ENCODE measurements at regions not wholly inside any gene's neighbourhood (a gene's known extent, or its start where the extent isn't known, plus 50 kb on each side); places are given as distances from the start of the nearest gene placed in this dataset.
"Not testable (repeated sequence)": the region's sequence is repeated elsewhere in the genome, so short reads cannot be mapped to it uniquely, and the experiment has no call there.

DNA sequence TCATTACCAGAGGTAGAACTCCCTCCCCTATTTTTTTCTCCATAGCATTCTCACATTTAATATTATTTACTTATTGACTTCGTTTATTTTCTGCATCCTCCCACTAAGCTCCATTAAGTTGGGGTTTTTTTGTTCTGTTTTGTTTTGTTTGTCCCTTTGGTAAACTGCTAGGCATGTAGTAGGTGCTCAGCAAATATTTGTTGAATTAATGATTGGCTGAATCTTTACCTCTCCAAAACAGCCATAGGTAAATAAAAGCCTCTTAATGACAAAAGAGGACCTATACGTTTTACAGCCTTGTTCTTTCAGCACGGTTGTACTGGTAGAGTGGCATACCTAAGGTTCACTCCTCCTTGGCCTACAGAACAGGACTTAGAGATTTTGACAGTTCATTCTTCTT is 52.0 kb downstream of the PRORP start:
- DNase-seq (ENCODE audit: low read depth in 4 of 4, low spot score in 2 of 4), result no peak

DNA sequence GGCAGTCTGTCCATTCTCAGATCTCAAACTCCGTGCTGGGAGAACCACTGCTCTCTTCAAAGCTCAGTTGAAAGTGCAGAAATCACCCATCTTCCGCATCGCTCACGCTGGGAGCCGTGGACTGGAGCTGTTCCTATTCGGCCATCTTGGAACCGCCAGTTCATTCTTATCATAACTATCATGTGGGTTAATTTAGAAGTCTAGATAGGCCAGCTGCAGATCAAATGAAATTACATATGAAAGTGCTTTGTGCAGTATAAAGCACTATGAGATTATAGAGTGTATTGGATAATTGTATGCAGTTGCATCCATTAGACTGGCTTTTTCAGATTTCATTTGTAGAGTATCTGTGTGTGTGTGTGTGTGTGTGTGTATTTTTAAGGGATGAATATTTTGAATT is 57.8 kb downstream of the PRORP start:
- DNase-seq (ENCODE audit: low read depth in 4 of 4, low spot score in 2 of 4), result no peak

DNA sequence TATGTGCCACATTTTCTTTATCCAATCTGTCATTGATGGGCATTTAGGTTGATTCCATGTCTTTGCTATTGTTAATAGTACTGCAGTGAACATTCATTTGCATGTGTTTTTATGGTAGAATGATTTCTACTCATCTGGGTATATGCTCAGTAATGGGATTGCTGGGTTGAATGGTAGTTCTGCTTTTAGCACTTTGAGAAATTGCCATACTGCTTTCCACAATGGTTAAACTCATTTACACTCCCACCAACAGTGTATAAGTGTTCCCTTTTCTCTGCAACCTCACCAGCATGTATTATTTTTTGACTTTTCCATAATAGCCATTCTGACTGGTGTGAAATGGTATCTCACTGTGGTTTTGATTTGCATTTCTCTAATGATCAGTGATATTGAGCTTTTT is 62.5 kb downstream of the PRORP start:
- not testable (repeated sequence) for DNase-seq (ENCODE audit: low read depth in 4 of 4, low spot score in 2 of 4)

DNA sequence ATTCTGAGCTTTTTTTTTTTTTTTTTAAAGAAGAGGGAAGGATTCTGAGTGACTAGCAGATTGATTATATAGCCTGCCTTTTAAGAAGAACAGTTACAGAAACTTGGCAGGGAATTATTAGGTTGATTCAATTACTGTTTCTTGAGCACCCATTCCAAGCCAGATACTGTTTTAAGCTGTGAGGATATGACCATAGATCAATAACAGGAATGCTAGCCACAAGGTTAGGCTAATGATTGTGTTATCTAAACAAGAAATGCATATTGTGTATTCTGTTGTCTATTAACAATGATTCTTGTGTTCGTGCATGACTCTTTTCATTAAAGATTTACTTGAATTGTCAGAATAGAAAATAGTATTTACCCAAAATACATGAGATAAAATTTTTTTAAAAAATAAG is 67.1 kb downstream of the PRORP start:
- DNase-seq (ENCODE audit: low read depth in 4 of 4, low spot score in 2 of 4), result no peak

DNA sequence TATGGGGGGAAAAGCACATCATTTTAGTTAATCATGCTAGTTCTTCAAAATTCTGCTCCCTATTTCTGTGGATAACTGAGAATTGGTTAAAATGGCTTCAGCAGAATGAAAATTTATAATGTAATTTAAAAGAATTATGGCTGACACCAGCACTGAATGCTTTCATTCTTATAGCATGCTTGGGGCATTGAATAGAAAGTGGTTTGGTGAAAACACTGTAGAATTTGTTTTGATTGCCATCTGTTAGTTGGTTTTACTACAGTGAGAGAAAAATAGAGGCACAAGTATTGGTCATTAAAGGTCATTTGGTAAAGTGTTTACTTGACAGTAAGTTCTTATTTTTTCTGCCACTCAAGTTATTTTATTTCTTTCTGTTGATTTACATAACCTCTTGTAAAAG is 70.8 kb downstream of the PRORP start:
- no peak for DNase-seq (ENCODE audit: low read depth in 4 of 4, low spot score in 2 of 4)

DNA sequence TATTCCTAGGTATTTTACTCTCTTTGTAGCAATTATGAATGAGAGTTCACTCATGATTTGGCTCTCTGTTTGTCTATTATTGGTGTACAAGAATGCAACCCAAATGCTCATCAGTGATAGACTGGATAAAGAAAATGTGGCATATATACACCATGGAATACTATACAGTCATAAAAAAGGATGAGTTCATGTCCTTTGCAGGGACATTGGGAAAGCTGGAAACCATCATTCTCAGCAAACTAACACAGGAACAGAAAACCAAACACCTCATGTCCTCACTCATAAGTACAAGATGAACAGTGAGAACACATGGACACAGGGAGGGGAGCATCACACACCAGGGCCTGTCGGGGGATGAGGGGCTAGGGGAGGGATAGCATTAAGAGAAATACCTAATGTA is 71.8 kb downstream of the PRORP start:
- DNase-seq (ENCODE audit: low read depth in 4 of 4, low spot score in 2 of 4), result not testable (repeated sequence)

DNA sequence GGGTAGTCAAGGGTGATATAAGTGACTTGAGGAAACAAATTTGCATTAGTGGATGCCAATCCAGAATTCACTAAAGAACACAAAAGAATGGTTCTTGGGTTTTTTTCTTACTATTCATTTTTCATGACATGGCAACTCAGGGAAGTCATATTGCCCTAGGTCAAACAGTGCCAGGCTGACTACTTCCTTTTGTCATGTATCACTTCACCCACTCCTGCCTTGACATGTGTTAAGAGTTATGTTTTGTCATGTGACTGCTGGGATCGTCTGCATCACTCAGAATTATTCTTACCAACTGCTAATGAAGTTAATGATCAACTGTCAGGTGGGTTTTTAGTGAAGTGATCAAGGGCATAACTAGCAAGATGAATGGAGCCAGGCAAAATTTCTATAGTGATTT is 74.2 kb downstream of the PRORP start:
- no peak for DNase-seq (ENCODE audit: low read depth in 4 of 4, low spot score in 2 of 4)

DNA sequence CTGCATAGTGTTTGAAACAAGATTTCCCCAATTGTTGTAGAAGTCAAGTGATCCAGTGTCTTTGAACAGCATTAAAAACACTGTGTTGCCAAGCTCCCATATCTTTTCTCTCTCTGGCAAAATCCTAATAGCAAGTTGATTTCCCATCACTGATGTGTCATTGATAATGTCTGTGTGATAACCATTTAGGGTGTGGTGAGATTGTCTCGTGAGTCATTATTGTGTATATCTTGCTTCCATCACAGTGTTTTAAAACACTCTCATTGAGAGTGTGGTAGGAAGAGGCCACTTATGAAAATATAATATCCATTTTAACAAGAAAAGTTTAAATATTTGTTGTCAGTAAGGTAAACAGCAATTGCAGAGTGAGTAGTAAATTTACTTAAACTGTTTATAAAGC is 74.7 kb downstream of the PRORP start:
- no peak for DNase-seq (ENCODE audit: low read depth in 4 of 4, low spot score in 2 of 4)

DNA sequence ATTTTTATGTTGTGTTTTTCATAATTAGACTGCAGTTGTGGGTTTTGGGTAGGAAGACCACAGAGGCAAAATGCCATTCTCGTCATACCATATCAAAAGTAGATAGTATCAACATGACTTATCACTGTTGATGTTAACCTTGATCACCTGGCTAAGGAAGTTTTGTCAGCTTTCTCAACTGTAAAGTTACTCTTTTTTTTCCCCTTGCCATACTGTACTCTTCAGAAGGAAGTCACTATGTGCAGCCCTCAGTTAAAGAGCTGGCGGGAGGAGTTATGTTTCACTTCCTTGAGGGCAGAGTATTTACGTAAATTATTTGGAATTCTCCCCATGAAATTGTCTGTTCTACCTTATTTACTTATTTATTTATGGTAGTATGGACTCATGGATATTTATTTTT is 78.7 kb downstream of the PRORP start:
- DNase-seq (ENCODE audit: low read depth in 4 of 4, low spot score in 2 of 4), result no peak

DNA sequence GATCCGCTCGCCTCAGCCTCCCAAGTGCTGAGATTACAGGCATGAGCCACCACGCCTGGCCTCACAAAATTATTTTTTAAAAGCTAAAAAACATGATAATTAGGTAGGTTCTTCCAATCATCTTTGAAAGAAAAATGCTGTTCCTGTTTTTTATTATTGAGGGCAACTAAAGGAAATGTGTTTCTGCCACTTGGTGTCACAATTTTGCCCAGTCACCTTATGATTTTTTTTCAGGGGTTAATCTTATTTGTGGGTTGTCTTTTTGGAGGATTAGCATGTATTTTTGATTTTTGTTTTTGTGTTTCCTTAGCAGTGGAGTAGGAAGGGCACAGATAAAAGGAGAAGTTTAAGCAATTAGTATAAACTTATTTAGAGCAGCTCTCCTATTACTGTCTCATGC is 79.8 kb downstream of the PRORP start:
- no peak for DNase-seq (ENCODE audit: low read depth in 4 of 4, low spot score in 2 of 4)

DNA sequence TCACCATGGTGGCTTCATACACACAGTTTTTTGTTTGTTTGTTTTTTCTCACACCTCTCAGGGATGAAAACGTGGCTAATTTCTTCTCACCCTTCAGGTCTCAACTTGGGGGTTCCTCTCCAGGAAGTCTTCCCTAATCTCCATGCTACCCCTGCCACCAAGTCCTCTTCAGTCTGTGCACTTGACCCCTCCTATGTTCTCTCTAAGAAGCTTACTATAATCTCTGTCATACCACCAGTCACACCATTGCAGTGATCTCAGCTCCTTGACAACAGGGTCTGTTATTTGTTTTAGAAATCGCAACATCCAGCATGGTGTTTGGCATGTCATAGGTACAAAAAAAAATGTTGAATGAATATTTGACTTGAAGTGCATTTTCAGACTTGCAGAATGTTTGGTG is 83.4 kb downstream of the PRORP start:
- no peak for DNase-seq (ENCODE audit: low read depth in 4 of 4, low spot score in 2 of 4)

DNA sequence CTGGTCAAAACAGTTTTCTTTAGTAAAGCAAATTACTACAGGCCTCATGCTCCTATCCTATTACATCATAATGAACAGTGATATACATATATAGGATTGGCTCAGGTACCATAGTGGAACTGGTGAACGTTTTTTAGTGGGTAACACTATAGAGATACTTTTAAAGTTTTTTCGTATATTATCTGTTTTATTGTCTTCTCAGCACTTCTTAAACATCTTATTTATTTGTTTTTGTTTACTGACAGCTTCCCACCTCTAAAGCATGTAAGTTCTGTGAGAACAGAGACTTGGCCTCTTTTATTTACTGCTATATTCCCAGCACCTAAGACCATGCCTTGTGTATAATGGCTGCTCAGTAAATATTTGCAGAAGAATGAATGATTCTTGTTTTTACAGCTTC is 81.1 kb upstream of the PSMA6 start:
- DNase-seq (ENCODE audit: low read depth in 4 of 4, low spot score in 2 of 4), result no peak

DNA sequence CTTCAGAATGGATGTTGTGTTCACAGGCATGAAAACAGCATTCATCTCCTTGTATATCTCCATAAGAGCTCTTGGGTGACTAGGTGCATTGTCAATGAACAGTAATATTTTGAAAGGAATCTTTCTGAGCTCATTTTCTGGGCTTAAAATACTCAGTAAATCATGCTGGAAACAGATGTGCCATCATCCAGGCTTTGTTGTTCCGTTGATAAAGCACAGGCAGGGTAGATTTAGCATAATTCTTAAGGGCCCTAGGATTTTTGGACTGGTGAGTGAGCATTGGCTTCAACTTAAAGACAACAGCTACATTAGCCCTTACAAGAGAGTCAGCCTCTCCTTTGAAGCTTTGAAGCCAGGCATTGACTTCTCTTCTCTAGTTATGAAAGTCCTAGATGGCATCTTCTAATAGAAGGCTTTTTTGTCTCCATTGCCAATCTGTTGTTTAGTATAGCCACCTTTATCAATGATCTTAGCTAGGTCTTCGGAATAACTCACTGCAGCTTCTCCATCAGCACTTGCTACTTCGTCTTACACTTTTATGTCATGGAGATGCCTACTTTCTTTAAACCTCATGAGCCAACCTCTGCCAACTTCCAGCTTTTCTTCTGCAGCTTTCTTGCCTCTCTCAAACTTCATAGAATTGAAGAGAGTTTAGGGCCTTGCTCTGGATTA is 79.6 kb upstream of the PSMA6 start:
- DNase-seq (ENCODE audit: low read depth in 4 of 4, low spot score in 2 of 4), result no peak

DNA sequence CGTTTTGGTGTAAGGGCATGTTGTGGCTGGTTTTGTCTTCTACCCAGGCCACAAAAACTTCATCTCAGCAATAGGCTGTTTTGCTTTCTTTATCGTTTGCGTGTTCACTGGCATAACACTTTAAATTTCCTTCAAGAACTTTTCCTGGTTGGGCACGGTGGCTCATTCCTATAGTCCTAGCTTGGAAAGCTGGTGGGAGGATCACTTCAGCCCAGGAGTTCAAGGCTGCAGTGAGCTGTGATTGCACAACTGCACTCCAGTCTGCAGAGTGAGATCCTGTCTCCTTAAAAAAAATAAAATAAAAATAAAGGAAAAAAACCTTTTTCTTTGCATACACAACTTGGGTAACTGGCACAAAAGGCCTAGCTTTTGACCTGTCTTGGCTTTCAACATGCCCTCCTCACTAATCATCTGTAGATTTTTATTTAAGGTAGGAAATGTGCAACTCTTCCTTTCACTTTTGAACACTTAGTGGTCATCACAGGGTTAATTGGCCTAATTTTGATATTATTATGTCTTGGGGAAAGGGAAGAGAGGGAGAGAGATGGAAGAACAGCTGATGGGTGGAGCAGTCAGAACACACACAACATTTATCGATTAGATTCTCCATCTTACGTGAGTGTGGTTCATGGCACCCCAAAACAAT is 78.9 kb upstream of the PSMA6 start:
- DNase-seq (ENCODE audit: low read depth in 4 of 4, low spot score in 2 of 4), result no peak

DNA sequence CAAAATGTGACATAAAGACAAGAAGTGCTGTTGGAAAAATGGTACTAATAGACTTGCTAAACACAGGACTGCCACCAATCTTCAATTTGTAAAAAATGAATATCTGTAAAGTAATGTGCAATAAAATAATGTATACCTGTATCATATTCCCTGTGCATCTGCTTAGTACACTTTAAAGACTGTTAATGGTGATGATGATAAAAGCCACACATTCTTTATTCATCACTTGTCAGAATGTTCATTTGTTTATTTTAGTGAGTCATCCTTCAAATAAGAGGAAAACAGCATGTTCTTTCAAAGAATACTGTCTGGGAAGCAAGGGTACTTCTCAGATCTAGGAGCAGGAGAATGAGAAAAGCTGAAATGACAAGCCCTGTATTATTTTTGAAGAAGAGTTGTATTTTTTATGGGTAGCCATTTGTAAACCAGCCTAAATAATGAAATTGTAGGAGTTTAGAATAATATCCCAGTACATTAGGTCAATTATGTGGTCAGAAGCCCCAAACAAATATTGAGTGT is 78.3 kb upstream of the PSMA6 start:
- DNase-seq (ENCODE audit: low read depth in 4 of 4, low spot score in 2 of 4), result no peak

DNA sequence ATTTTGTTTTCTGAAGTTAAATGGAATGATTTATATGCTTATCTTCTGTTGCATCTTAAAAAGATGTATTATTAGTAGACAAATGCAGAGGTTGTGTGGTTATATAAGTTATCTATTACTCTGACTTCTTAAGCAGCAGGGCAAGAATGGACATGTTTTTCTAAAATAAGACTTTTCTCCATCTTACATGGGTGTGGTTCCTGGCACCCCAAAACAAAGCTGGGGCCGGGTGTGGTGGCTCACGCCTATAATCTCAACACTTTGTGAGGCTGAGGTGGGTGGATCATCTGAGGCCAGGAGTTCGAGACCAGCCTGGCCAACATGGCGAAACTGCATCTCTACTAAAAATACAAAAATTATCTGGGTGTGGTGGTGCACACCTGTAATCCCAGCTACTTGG is 77.8 kb upstream of the PSMA6 start:
- not testable (repeated sequence) for DNase-seq (ENCODE audit: low read depth in 4 of 4, low spot score in 2 of 4)

DNA sequence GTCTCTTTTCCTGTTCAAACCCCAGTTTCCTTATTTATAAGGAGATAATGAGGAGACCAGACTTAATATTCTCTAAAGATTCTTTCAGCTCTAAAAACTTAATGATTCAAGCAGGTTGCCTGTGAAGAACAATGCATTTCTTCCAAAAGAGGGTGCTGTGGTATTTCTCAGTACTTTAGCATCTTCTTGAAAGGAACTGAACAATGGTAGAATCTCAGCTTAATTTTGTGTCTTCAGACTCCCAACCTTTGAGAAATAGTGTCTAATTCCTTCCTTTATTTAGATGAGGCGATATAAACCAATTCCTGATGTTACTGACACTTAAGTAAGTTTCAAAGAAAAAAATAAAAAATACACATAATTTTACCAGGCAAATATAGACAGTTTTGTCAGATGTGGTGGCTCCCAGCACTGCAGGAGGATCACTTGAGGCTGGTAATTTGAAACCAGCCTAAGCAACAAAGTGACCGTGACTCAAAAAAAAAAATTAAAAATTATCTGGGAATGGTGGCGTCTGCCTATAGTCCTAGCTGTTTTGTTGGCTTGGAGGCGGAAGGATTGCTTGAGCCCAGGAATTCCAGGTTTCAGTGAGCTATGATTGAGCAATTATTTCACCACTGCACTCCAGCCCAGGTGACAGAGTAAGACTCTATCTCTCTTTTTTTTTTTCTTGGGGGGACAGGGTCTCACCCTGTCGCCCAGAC is 76.9 kb upstream of the PSMA6 start:
- DNase-seq (ENCODE audit: low read depth in 4 of 4, low spot score in 2 of 4), result peak in 3 of 4 donors; percentile 19 to 51 (median 24)

DNA sequence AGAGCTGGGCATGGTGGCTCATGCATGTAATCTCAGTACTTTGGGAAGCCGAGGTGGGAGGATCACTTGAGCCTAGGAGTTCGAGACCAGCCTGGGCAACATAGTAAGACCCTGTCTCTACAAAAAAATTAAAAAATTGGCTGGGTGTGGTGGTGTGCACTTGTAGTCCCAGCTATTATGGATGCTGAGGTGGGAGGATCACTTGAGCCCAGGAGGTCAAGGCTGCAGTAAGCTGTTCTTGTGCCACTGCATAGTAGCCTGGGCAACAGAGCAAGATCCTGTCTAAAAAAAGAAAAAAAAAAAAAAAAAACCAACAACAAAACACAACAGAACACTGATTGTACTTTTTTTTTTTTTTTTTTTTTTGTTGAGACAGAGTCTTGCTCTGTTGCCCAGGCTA is 74.0 kb upstream of the PSMA6 start:
- DNase-seq (ENCODE audit: low read depth in 4 of 4, low spot score in 2 of 4), result not testable (repeated sequence)

DNA sequence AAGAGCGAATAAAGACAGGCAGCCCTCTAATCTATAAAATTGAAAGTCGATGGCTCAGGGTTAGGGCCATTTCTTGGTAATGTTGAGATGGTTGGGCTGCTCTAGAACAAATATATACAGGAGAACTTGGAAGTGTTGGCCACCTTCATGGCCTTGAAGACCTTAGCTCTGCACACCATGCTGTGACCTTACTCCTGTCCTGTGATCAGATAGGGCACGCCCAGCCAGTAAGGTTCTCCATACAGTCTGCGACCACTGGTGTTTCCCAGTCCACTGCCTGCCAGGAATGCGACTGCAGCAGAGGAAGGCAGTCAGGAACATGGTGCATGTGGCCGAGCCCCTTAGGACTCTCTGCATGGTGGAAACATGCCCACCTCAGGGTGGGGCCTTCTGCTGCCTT is 73.2 kb upstream of the PSMA6 start:
- no peak for DNase-seq (ENCODE audit: low read depth in 4 of 4, low spot score in 2 of 4)

DNA sequence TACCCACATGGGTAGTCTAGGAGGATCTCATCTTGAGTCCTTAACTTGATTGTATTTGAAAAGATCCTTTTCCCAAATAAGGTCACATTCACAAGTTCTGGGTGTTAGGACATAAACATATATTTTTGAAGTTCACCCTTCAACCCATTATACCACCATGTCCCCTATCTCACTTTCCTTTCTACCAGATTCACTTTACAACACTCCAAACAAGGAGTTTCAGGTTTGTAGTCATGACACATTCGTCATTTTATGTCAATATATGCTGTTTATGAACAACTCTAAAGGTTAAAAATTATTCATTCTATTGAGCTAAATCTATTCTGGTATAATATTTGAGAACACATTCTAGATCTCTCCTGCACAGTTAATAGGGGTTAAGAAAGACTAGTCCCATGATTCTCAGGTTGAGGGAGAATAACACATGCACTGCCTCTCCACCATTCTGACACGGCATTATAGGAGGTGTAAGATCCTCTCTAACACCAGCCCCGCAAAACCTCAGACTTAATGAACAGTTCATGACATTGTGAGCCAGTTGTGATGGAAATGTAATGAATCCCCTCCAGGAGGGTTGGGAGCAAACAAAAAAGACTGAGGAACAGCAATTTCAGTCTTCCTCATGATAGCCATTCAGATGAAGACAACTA is 72.0 kb upstream of the PSMA6 start:
- no peak for DNase-seq (ENCODE audit: low read depth in 4 of 4, low spot score in 2 of 4)

DNA sequence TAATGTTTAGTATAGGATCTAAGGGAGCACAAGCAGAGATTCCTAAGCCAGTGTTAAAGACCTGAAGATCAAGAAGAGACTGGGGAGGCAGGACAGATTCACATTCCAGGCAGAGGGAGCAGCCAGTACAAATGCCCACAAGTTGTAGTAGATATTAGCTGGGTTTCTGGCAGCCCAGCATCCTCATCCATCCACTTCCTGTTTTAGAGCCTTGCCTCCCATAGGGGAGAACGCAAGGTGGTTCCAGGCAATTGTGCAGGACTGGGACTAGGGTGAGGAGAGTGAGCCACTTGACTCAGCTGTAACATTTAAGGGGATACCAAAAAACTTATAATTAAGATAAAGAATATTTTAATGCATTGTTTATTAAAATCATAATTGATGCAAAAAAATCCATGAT is 71.3 kb upstream of the PSMA6 start:
- no peak for DNase-seq (ENCODE audit: low read depth in 4 of 4, low spot score in 2 of 4)
